ENCODE measurements at regions not wholly inside any gene's neighbourhood (a gene's known extent, or its start where the extent isn't known, plus 50 kb on each side); places are given as distances from the start of the nearest gene placed in this dataset.
A peak's percentile ranks its signal among the peaks of the same experiment; 100 is the strongest.

DNA sequence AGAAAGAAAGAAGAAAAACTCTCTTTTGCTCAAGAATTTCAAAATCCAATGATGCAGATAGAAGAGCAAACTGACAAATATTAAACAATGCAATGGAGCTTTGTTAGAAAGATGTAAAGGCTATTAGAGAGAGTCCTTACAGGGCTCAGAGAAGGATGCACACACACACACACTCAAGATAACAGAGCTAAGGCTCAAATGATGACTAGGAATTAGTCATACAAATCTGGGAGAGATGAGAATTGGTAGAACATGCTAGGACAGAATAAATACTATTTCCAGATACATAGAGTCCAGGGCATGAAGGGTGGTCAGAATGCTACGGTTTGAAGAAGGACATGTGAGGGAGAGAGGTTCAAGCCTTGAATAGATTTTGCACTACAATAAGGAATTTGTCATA, 650.1 kb upstream of the MDGA2 start:
- intact Hi-C loops (cut with micrococcal nuclease): no loop called here
- no peaks in the 10 kb centered on the region for H3K27me3 ChIP-seq (ENCODE audit: low read length)
- H3K9me2 ChIP-seq (replicated peaks; ENCODE audit: low read length): no peaks in the 10 kb centered on the region
- peak overlapping the region; percentile 20; the same call in 1 of the 2 replicates for H3K4me2 ChIP-seq (ENCODE audit: low read length)
- ChIA-PET POLR2A (ENCODE audit: unreplicated experiment) (no interaction called here), CTCF (no interaction called here)
- no TSS peak for BruUV-seq (replicated peaks)
- DNase-seq (peak; percentile 69), ATAC-seq (peak; percentile 42; the same call in 1 of the 2 replicates)
- H3K4me3 ChIP-seq (ENCODE audit: low read length): no peak overlapping the region
- no peak overlapping the region for H3K27ac ChIP-seq (ENCODE audit: low read length)
- H3K79me2 ChIP-seq (ENCODE audit: low read length): no peaks in the 10 kb centered on the region
- H3K9me3 ChIP-seq (ENCODE audit: low read length): no peaks in the 10 kb centered on the region
- peaks cover 18% of the 10 kb centered on the region for H3K4me1 ChIP-seq (ENCODE audit: insufficient read depth, low read length)
- no peak overlapping the region for H3K9ac ChIP-seq (ENCODE audit: low read length)
- TF ChIP-seq EZH2 (IDR thresholded peaks at IDR 0.05; ENCODE audit: low read length, unreplicated experiment) (no peak), EZH2phosphoT487 (IDR thresholded peaks at IDR 0.05; ENCODE audit: borderline replicate concordance, low read length) (no peak)
- TF ChIP-seq, protein P1, sequence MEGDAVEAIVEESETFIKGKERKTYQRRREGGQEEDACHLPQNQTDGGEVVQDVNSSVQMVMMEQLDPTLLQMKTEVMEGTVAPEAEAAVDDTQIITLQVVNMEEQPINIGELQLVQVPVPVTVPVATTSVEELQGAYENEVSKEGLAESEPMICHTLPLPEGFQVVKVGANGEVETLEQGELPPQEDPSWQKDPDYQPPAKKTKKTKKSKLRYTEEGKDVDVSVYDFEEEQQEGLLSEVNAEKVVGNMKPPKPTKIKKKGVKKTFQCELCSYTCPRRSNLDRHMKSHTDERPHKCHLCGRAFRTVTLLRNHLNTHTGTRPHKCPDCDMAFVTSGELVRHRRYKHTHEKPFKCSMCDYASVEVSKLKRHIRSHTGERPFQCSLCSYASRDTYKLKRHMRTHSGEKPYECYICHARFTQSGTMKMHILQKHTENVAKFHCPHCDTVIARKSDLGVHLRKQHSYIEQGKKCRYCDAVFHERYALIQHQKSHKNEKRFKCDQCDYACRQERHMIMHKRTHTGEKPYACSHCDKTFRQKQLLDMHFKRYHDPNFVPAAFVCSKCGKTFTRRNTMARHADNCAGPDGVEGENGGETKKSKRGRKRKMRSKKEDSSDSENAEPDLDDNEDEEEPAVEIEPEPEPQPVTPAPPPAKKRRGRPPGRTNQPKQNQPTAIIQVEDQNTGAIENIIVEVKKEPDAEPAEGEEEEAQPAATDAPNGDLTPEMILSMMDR (conservative IDR thresholded peaks at IDR 0.05; ENCODE audit: low read depth, low read length): no peak
- H4K20me1 ChIP-seq (ENCODE audit: low read length): no peaks in the 10 kb centered on the region
- H3F3A ChIP-seq (ENCODE audit: low read length, unreplicated experiment): no peaks in the 10 kb centered on the region
- H3K36me3 ChIP-seq (ENCODE audit: low read depth, low read length): no peaks in the 10 kb centered on the region
- no peak overlapping the region for H2AFZ ChIP-seq (ENCODE audit: low read length)

GRCh38 chr14:48323665-48324064, 648.3 kb upstream of the MDGA2 start:
- no TSS peak for BruUV-seq (replicated peaks)
- Histone ChIP-seq H3K79me2 (ENCODE audit: low read length) (no peaks in the 10 kb centered on the region), H3K4me2 (ENCODE audit: low read length) (peak overlapping the region; percentile 55), H4K20me1 (ENCODE audit: low read length) (no peaks in the 10 kb centered on the region), H3K36me3 (ENCODE audit: low read depth, low read length) (no peaks in the 10 kb centered on the region), H2AFZ (ENCODE audit: low read length) (no peak overlapping the region), H3F3A (ENCODE audit: low read length, unreplicated experiment) (no peaks in the 10 kb centered on the region), H3K4me1 (ENCODE audit: insufficient read depth, low read length) (peaks cover 18% of the 10 kb centered on the region), H3K9ac (ENCODE audit: low read length) (no peak overlapping the region), H3K9me2 (replicated peaks; ENCODE audit: low read length) (no peaks in the 10 kb centered on the region), H3K4me3 (ENCODE audit: low read length) (peak overlapping the region; percentile 26; the same call in 1 of the 2 replicates), H3K27ac (ENCODE audit: low read length) (no peak overlapping the region), H3K27me3 (ENCODE audit: low read length) (no peaks in the 10 kb centered on the region), H3K9me3 (ENCODE audit: low read length) (no peaks in the 10 kb centered on the region)
- ATAC-seq: peak; percentile 71
- DNase-seq: peak; percentile 94
- POLR2A ChIA-PET (ENCODE audit: unreplicated experiment): no interaction called here
- CTCF ChIA-PET: no interaction called here
- TF ChIP-seq, protein P1 (conservative IDR thresholded peaks at IDR 0.05; ENCODE audit: low read depth, low read length): no peak
- TF ChIP-seq EZH2 (IDR thresholded peaks at IDR 0.05; ENCODE audit: low read length, unreplicated experiment) (no peak), EZH2phosphoT487 (IDR thresholded peaks at IDR 0.05; ENCODE audit: borderline replicate concordance, low read length) (no peak)
- intact Hi-C loops (cut with micrococcal nuclease): no loop called here

GRCh38 chr14:48319823-48320222, 644.4 kb upstream of the MDGA2 start:
- no peaks in the 10 kb centered on the region for H3K36me3 ChIP-seq (ENCODE audit: low read depth, low read length)
- H3K4me3 ChIP-seq (ENCODE audit: low read length): no peak overlapping the region
- H3K27me3 ChIP-seq (ENCODE audit: low read length): no peaks in the 10 kb centered on the region
- H3K9me3 ChIP-seq (ENCODE audit: low read length): no peaks in the 10 kb centered on the region
- H3K79me2 ChIP-seq (ENCODE audit: low read length): no peaks in the 10 kb centered on the region
- no peak overlapping the region for H3K4me2 ChIP-seq (ENCODE audit: low read length)
- H3K9ac ChIP-seq (ENCODE audit: low read length): no peak overlapping the region
- intact Hi-C loops (cut with micrococcal nuclease): no loop called here
- H2AFZ ChIP-seq (ENCODE audit: low read length): no peak overlapping the region
- TF ChIP-seq, protein P1 (conservative IDR thresholded peaks at IDR 0.05; ENCODE audit: low read depth, low read length): no peak
- TF ChIP-seq EZH2phosphoT487 (IDR thresholded peaks at IDR 0.05; ENCODE audit: borderline replicate concordance, low read length): no peak
- TF ChIP-seq EZH2 (IDR thresholded peaks at IDR 0.05; ENCODE audit: low read length, unreplicated experiment): no peak
- H3F3A ChIP-seq (ENCODE audit: low read length, unreplicated experiment): no peaks in the 10 kb centered on the region
- BruUV-seq (replicated peaks): no TSS peak
- no peak for ATAC-seq
- DNase-seq: no peak
- POLR2A ChIA-PET (ENCODE audit: unreplicated experiment): no interaction called here
- H3K9me2 ChIP-seq (replicated peaks; ENCODE audit: low read length): no peaks in the 10 kb centered on the region
- H4K20me1 ChIP-seq (ENCODE audit: low read length): no peaks in the 10 kb centered on the region
- no peak overlapping the region for H3K27ac ChIP-seq (ENCODE audit: low read length)
- CTCF ChIA-PET: no interaction called here
- peaks cover 14% of the 10 kb centered on the region for H3K4me1 ChIP-seq (ENCODE audit: insufficient read depth, low read length)
